ENCODE measurements at regions not wholly inside any gene's neighbourhood (a gene's known extent, or its start where the extent isn't known, plus 50 kb on each side); places are given as distances from the start of the nearest gene placed in this dataset.

GRCh38 chr2:120878970-120879369, 143.3 kb downstream of the GLI2 start:
- H3K9me3 ChIP-seq (replicated peaks; ENCODE audit: control insufficient read depth, insufficient read depth, low read length), result no peaks in the 10 kb centered on the region
- SMC1A ChIA-PET (ENCODE audit: uncharacterized antibody, unreplicated experiment), result no interaction called here
- DNase-seq (ENCODE audit: low read depth, low spot score) (no peak), ATAC-seq (no peak), FAIRE-seq (no peak)
- H3K79me2 ChIP-seq (ENCODE audit: control insufficient read depth, insufficient read depth, low read length), result no peaks in the 10 kb centered on the region
- no peak overlapping the region for H3K4me3 ChIP-seq
- no TSS peak for BruUV-seq (replicated peaks)
- H3K4me2 ChIP-seq (ENCODE audit: control insufficient read depth, insufficient read depth), result no peak overlapping the region
- no peaks in the 10 kb centered on the region for H3K4me1 ChIP-seq (ENCODE audit: control insufficient read depth, insufficient read depth, low read length)
- intact Hi-C loops (cut with micrococcal nuclease; ENCODE audit: unreplicated experiment) (no loop called here), in situ Hi-C loops (cut with MboI) (no loop called here)
- RAD21 ChIA-PET (ENCODE audit: unreplicated experiment), result no interaction called here
- no peaks in the 10 kb centered on the region for H4K20me1 ChIP-seq (ENCODE audit: control insufficient read depth, insufficient read depth)
- WGBS (ENCODE audit: insufficient coverage, insufficient replicate concordance, low lambda C conversion rate, missing lambda C conversion rate), result 34% methylated on average over 7 of the region's 7 CpGs
- no peak overlapping the region for H3K27ac ChIP-seq (ENCODE audit: control insufficient read depth, insufficient read depth)
- CTCF ChIA-PET, result no interaction called here
- POLR2A ChIA-PET, result no interaction called here
- H3K27me3 ChIP-seq (replicated peaks in 1 of 2; ENCODE audit: control insufficient read depth in 2 of 2, insufficient read depth in 2 of 2, low read length in 1 of 2), result peaks cover 0 to 5% of the 10 kb centered on the region in 2 experiments; a peak in 2 of 4 replicates
- no peak overlapping the region for H2AFZ ChIP-seq (ENCODE audit: control insufficient read depth, low read depth, low read length)
- H3K9ac ChIP-seq (ENCODE audit: control insufficient read depth, insufficient read depth, low read length), result no peak overlapping the region
- no peaks in the 10 kb centered on the region for H3K36me3 ChIP-seq (ENCODE audit: control insufficient read depth in 2 of 2, insufficient read depth in 2 of 2, low read length in 1 of 2)
- TF ChIP-seq SRF (IDR thresholded peaks at IDR 0.05; ENCODE audit: low read depth in 2 of 2, low read length in 2 of 2), result no peak
- no peak for TF ChIP-seq EGR1 (IDR thresholded peaks at IDR 0.05; ENCODE audit: borderline replicate concordance in 1 of 2, low read depth in 2 of 2, low read length in 2 of 2)
- no peak for TF ChIP-seq NFIC (IDR thresholded peaks at IDR 0.05; ENCODE audit: low read depth, low read length)
- TF ChIP-seq POU2F2 (IDR thresholded peaks at IDR 0.05; ENCODE audit: borderline replicate concordance, low read depth, low read length), result no peak
- TF ChIP-seq NFYA (IDR thresholded peaks at IDR 0.05; ENCODE audit: borderline replicate concordance, low read depth, low read length), result no peak
- TF ChIP-seq SMARCA5 (IDR thresholded peaks at IDR 0.05), result no peak
- TF ChIP-seq ZBTB40 (IDR thresholded peaks at IDR 0.05; ENCODE audit: borderline replicate concordance), result no peak
- TF ChIP-seq ZNF622 (IDR thresholded peaks at IDR 0.05), result no peak
- TF ChIP-seq EZH2 (IDR thresholded peaks at IDR 0.05; ENCODE audit: borderline replicate concordance, control insufficient read depth, low read depth, low read length), result no peak
- TF ChIP-seq SIN3A (IDR thresholded peaks at IDR 0.05; ENCODE audit: low read depth, low read length), result no peak
- no peak for TF ChIP-seq NBN (IDR thresholded peaks at IDR 0.05)
- TF ChIP-seq BCL11A (IDR thresholded peaks at IDR 0.05; ENCODE audit: low read depth, low read length), result no peak
- no peak for TF ChIP-seq RELA (IDR thresholded peaks at IDR 0.05; ENCODE audit: borderline replicate concordance, partially characterized antibody)
- TF ChIP-seq BACH1 (IDR thresholded peaks at IDR 0.05; ENCODE audit: borderline replicate concordance), result no peak
- TF ChIP-seq, protein P1, sequence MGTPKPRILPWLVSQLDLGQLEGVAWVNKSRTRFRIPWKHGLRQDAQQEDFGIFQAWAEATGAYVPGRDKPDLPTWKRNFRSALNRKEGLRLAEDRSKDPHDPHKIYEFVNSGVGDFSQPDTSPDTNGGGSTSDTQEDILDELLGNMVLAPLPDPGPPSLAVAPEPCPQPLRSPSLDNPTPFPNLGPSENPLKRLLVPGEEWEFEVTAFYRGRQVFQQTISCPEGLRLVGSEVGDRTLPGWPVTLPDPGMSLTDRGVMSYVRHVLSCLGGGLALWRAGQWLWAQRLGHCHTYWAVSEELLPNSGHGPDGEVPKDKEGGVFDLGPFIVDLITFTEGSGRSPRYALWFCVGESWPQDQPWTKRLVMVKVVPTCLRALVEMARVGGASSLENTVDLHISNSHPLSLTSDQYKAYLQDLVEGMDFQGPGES (IDR thresholded peaks at IDR 0.05), result no peak
- no peak for TF ChIP-seq KLF5 (IDR thresholded peaks at IDR 0.05; ENCODE audit: partially characterized antibody)
- no peak for TF ChIP-seq PRDM15 (CRISPR knock-in tag; IDR thresholded peaks at IDR 0.05)
- no peak for TF ChIP-seq STAT3 (IDR thresholded peaks at IDR 0.05; ENCODE audit: low read depth, low read length)
